GM21786 (cell line): ENCODE measurements at regions not wholly inside any gene's neighbourhood (a gene's known extent, or its start where the extent isn't known, plus 50 kb on each side); places are given as distances from the start of the nearest gene placed in this dataset.
"Not testable (repeated sequence)": the region's sequence is repeated elsewhere in the genome, so short reads cannot be mapped to it uniquely, and the experiment has no call there.

Source experiments
- ATAC-seq: cut with Tn5 transposase; IDR thresholded peaks from one replicate; pipeline ENCODE4 v1.9.1; 2021; ENCODE audit not compliant: unreplicated experiment

GRCh38 chr3:125695688-125696087 lies 100.4 kb upstream of the OSBPL11 start:
- no peak for ATAC-seq

DNA sequence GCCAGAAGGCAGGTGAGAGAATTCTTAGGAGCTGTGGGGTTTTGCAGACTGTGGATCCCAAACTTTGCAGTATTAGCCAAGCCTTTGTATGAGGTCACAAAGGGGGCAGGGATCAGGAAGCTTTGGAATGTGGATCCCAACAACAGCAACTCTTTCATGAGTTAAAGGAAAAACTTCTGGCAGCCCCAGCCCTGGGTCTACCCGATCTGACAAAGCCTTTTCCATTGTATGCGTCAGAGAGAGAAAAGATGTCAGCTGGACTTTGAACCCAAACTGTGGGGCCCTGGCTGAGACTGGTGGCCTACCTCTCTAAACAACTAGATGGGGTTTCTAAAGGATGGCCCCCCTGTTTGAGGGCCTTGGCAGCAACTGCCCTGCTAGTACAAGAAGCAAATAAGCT lies 101.8 kb upstream of the OSBPL11 start:
- not testable (repeated sequence) for ATAC-seq

- ATAC-seq, result not testable (repeated sequence)
Measured at GRCh38 chr3:125697979-125698640, 102.8 kb upstream of the OSBPL11 start.

DNA sequence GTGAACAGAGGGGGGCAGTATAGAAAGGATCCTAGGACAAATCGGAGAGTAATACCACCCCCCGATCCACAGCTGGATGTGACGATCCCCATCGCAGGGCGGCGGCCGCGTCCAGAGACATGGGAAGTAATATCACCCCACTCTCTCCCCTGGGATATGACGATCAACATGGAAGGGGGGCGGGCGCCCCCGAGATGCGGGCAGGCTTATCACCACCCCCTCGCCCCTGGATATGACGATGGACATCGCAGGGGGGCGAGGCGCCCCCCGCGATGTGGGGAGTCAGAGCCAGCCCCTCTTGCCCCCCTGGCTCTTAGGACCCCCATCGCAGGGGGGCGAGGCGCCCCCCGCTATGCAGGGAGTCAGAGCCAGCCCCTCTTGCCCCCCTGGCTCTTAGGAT lies 120.4 kb upstream of the OSBPL11 start:
- no peak for ATAC-seq

- ATAC-seq, result not testable (repeated sequence)
Measured at GRCh38 chr3:125732151-125732550, 136.9 kb upstream of the OSBPL11 start.

GRCh38 chr3:125741991-125742718 lies 146.9 kb upstream of the OSBPL11 start:
- not testable (repeated sequence) for ATAC-seq

GRCh38 chr3:125742845-125743244 lies 147.5 kb upstream of the OSBPL11 start:
- ATAC-seq, result not testable (repeated sequence)

DNA sequence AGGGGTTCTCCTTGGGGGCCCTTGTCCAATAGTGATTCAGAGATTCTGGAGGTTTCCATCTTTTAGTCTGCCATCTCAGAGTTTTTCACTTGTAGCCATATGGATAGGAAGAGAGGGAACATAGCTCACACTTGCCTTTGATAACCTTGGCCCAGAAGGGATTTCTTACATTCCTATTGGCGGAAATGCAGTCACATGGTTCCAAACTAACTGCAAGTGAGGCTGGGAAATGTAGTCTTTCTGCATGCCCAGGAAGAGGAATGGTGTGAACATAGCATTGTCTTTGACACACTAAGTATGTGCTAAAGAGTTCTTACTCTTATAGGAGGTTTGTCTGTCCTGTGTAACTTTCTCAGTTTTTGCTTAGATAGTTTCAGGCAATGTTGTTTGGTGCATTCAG lies 161.8 kb upstream of the OSBPL11 start:
- not testable (repeated sequence) for ATAC-seq

- ATAC-seq, result not testable (repeated sequence)
Measured at GRCh38 chr3:125758641-125759130, 163.4 kb upstream of the OSBPL11 start.

GRCh38 chr3:125762601-125763000 lies 167.3 kb upstream of the OSBPL11 start:
- ATAC-seq, result not testable (repeated sequence)

DNA sequence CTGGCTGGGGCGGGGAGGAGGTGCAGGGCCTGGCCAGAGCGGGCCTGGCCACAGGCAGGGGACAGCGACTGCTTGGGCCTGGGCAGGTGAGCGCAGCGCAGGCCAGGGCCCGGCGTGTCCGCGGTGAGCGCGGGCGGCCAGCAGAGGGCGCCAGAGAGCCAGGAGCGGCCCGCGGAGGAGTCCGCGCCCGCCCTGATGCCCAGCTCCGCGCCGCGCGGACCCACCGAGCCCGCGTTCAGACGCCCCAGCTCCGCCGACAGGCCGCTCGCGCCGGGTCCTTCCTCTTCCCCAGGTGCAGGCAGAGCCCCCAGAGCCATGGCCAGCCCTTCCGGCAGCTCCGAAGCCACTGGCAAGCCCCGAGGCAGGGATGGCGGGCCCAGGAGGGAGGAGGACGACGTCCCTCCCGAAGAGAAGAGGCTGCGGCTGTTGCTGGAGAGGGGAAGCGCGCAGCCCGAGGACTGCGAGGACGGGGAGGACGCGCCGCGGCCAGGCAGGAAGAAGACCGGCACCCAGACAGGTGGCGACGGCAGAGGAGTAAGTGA lies 171.1 kb upstream of the OSBPL11 start:
- ATAC-seq, result not testable (repeated sequence)

- not testable (repeated sequence) for ATAC-seq
Measured at GRCh38 chr3:125766931-125767330, 171.6 kb upstream of the OSBPL11 start.

DNA sequence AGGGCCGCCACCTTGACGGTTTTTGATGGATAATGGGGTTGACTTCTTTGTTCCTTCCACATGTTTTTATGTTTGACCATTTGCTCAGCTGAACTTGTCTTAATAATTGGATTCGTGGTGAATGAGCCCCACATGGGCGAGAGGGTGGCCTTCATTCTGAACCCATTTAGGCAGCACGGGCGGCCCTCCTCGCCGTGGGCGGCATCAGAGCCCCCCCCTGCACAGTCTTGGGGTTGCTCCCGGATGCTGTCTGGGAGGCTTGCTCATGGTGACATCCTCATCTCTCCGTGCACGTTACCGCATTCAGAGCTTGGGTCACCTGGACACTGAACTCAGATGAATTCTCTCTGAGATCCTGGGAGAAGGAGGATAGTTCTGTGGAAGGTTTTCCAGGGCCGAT lies 172.3 kb upstream of the OSBPL11 start:
- no peak for ATAC-seq

DNA sequence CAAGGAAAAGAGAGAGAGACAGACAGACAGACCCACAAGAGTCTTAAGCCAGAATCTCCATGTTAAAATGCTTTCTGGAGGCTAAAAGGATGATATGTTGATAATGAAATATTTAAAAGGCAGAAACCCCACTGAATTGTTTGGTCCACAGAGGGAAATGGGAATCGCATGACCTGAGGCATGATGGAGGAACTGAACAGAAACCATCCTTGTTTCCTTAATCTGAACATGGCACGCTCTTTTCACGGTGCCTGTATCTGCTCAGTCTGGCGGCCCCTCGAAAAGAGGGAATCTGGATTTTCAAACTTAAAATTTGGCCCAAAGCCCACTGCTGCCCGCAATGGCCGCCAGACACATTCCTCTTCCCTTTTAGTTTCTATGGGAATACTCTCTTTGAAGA lies 173.5 kb upstream of the OSBPL11 start:
- ATAC-seq, result not testable (repeated sequence)

GRCh38 chr3:125771506-125771905 lies 176.2 kb upstream of the OSBPL11 start:
- ATAC-seq, result not testable (repeated sequence)

- not testable (repeated sequence) for ATAC-seq
Measured at GRCh38 chr3:125774433-125775034, 179.2 kb upstream of the OSBPL11 start.

- ATAC-seq, result not testable (repeated sequence)
Measured at GRCh38 chr3:125775106-125775505, 179.8 kb upstream of the OSBPL11 start.

DNA sequence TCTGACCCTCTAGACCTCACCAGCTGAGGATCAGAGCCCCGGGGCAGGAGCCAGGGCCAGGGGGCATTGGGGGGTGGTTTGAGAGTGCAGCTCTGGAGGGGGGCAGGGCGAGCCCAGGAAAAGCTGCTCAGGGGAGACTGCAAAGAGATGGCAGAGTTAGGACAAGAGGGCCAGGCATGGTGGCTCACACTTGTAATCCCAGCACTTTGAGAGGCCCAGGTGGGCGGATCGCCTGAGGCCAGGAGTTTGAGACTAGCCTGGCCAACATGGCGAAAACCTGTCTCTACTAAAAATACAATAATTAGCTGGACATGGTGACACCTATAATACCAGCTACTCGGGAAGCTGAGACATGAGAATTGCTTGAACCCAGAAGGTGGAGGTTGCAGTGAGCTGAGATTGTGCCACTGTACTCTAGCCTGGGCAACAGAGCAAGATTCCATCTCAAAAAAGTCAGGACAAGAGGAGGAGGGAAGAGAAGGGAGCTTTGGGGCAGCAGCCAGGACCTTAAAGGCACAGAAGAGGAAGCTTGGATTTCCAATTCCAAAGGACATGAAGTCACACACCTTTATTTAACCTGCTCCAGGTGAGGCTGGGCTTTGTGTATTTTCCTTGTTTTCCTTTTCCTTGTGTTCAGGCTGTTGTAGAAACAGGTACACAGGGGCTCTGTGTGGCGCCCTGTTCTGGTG lies 180.5 kb upstream of the OSBPL11 start:
- not testable (repeated sequence) for ATAC-seq

GRCh38 chr3:125779276-125779675 lies 184.0 kb upstream of the OSBPL11 start:
- not testable (repeated sequence) for ATAC-seq

DNA sequence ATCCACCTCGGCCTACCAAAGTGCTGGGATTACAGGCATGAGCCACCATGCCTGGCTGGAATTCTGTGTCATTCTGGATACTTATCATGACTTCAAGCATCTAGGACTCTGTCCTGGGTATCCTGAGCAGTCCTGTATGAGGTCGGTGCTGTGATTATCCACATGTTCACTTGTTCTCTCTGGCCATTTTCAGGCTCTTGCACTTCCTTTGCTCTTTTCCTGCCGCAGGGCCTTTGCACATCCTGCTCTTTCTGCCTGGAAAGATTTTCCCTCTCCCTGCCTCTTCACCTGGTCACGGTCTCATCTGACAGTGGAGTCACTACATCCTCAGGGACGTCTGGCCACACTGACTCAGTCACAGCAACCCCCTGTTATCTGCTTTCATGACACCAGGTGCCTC lies 184.6 kb upstream of the OSBPL11 start:
- ATAC-seq, result not testable (repeated sequence)

- not testable (repeated sequence) for ATAC-seq
Measured at GRCh38 chr3:125781678-125782077, 186.4 kb upstream of the OSBPL11 start.
